ENCODE measurements at regions not wholly inside any gene's neighbourhood (a gene's known extent, or its start where the extent isn't known, plus 50 kb on each side); places are given as distances from the start of the nearest gene placed in this dataset.

DNA sequence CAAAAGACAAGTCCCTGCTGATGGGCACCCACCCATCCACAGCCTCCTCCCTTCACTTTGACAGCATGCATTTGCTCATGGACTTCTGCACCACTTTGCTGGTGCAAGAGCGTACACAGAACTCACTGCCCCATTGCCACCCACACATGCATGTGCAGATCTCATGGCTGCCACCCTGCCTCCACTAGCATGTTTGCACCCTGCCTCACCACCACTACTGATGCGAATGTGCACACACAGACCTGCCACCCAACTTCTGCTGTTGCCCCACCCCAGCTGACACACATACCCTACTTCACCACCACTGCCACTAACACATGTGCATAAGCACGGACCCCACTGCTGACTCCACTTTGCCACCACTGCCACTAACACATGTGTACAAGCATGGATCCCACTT lies 64.9 kb upstream of the EYS start:
- Histone ChIP-seq H3K9me3 (ENCODE audit: insufficient read depth, low read length) (0 out of 2 replicates have a peak, but pooled peaks cover 3% of the 10 kb centered on the region), H3K4me2 (ENCODE audit: low read length) (no peak overlapping the region), H4K20me1 (ENCODE audit: insufficient read depth, low read length) (no peaks in the 10 kb centered on the region), H3K9ac (ENCODE audit: low read length) (no peak overlapping the region), H3K27me3 (ENCODE audit: low read depth, low read length) (no peaks in the 10 kb centered on the region), H3K4me3 (ENCODE audit: low read length) (no peak overlapping the region), H2AFZ (ENCODE audit: low read depth, low read length) (no peak overlapping the region), H3K36me3 (replicated peaks; ENCODE audit: low read depth, low read length) (no peaks in the 10 kb centered on the region), H3K79me2 (ENCODE audit: low read length) (no peaks in the 10 kb centered on the region), H3K27ac (ENCODE audit: low read length) (no peak overlapping the region), H3K4me1 (ENCODE audit: low read length) (no peaks in the 10 kb centered on the region)
- TF ChIP-seq EZH2phosphoT487 (IDR thresholded peaks at IDR 0.05; ENCODE audit: low read depth), result no peak
- TF ChIP-seq, protein P1, sequence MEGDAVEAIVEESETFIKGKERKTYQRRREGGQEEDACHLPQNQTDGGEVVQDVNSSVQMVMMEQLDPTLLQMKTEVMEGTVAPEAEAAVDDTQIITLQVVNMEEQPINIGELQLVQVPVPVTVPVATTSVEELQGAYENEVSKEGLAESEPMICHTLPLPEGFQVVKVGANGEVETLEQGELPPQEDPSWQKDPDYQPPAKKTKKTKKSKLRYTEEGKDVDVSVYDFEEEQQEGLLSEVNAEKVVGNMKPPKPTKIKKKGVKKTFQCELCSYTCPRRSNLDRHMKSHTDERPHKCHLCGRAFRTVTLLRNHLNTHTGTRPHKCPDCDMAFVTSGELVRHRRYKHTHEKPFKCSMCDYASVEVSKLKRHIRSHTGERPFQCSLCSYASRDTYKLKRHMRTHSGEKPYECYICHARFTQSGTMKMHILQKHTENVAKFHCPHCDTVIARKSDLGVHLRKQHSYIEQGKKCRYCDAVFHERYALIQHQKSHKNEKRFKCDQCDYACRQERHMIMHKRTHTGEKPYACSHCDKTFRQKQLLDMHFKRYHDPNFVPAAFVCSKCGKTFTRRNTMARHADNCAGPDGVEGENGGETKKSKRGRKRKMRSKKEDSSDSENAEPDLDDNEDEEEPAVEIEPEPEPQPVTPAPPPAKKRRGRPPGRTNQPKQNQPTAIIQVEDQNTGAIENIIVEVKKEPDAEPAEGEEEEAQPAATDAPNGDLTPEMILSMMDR (IDR thresholded peaks at IDR 0.05; ENCODE audit: low read depth, low read length), result no peak

GRCh38 chr6:65761890-65762289 lies 54.9 kb upstream of the EYS start:
- Histone ChIP-seq H3K9ac (ENCODE audit: low read length) (no peak overlapping the region), H3K4me3 (ENCODE audit: low read length) (no peak overlapping the region), H3K36me3 (replicated peaks; ENCODE audit: low read depth, low read length) (no peaks in the 10 kb centered on the region), H2AFZ (ENCODE audit: low read depth, low read length) (no peak overlapping the region), H3K27ac (ENCODE audit: low read length) (no peak overlapping the region), H3K9me3 (ENCODE audit: insufficient read depth, low read length) (no peaks in the 10 kb centered on the region; the same call in 1 of the 2 replicates), H3K4me2 (ENCODE audit: low read length) (no peak overlapping the region), H3K4me1 (ENCODE audit: low read length) (peaks cover 12% of the 10 kb centered on the region), H3K79me2 (ENCODE audit: low read length) (no peaks in the 10 kb centered on the region), H4K20me1 (ENCODE audit: insufficient read depth, low read length) (no peaks in the 10 kb centered on the region), H3K27me3 (ENCODE audit: low read depth, low read length) (no peaks in the 10 kb centered on the region)
- TF ChIP-seq, protein P1 (IDR thresholded peaks at IDR 0.05; ENCODE audit: low read depth, low read length), result no peak
- TF ChIP-seq EZH2phosphoT487 (IDR thresholded peaks at IDR 0.05; ENCODE audit: low read depth), result no peak

DNA sequence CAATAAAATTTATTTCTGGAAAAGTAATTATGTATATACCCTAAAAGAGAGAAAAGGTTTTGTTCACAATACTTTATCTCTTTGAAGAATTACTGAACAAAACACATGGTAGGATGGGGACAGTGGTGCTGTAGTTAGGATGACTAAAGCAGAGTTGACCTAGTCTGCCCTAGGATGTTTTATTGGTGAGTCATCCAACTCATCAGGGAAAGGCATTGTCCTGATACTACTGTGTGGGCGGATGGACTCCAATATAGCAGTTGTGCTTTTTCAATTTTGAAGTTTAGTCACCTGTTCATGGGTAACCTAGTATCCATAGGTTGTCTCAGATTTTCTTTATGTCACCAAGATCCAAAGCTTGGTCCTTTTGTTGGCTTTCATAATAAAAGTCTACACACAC lies 53.3 kb upstream of the EYS start:
- H3K9ac ChIP-seq (ENCODE audit: low read length), result no peak overlapping the region
- H3K4me2 ChIP-seq (ENCODE audit: low read length), result no peak overlapping the region

More for the DNA sequence above, 53.3 kb upstream of the EYS start:
- TF ChIP-seq EZH2phosphoT487 (IDR thresholded peaks at IDR 0.05; ENCODE audit: low read depth), result no peak
- TF ChIP-seq, protein P1 (IDR thresholded peaks at IDR 0.05; ENCODE audit: low read depth, low read length), result no peak
- no peak overlapping the region for H3K4me3 ChIP-seq (ENCODE audit: low read length)
- no peak overlapping the region for H3K27ac ChIP-seq (ENCODE audit: low read length)
- H3K36me3 ChIP-seq (replicated peaks; ENCODE audit: low read depth, low read length), result no peaks in the 10 kb centered on the region
- no peaks in the 10 kb centered on the region for H3K27me3 ChIP-seq (ENCODE audit: low read depth, low read length)
- no peaks in the 10 kb centered on the region for H3K79me2 ChIP-seq (ENCODE audit: low read length)
- H4K20me1 ChIP-seq (ENCODE audit: insufficient read depth, low read length), result no peaks in the 10 kb centered on the region
- peaks cover 12% of the 10 kb centered on the region for H3K4me1 ChIP-seq (ENCODE audit: low read length)
- no peaks in the 10 kb centered on the region; the same call in 1 of the 2 replicates for H3K9me3 ChIP-seq (ENCODE audit: insufficient read depth, low read length)
- no peak overlapping the region for H2AFZ ChIP-seq (ENCODE audit: low read depth, low read length)
